ENCODE measurements at regions not wholly inside any gene's neighbourhood (a gene's known extent, or its start where the extent isn't known, plus 50 kb on each side); places are given as distances from the start of the nearest gene placed in this dataset.
A peak's percentile ranks its signal among the peaks of the same experiment; 100 is the strongest.
"Not testable (repeated sequence)": the region's sequence is repeated elsewhere in the genome, so short reads cannot be mapped to it uniquely, and the experiment has no call there.

DNA sequence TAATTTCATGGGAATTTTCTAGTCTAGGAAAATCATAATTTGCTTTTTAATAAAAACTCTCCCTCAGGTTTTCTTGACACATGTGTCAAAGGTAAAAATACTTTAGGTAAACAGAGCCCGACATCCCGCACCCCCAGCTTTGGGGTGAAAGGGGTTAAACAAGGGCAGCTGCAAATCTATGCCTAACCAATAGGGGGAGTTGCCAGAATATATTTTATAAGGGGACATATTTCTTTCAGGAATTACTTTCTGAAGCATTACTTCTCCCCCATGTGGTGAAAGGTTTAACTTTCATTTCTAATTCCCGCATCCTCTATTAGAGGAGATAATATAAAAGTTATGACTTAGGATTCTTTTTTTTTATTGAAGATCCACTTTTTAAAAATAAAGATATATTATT lies 53.9 kb upstream of the HEPH start:
- Histone ChIP-seq H3K4me3 (replicated peaks in 1 of 3; ENCODE audit: low read depth in 2 of 3, low read length in 3 of 3) (no peak overlapping the region), H3K27ac (ENCODE audit: low read depth in 1 of 2, low read length in 2 of 2) (no peak overlapping the region), H2AFZ (ENCODE audit: insufficient read depth, low read depth, low read length, poor library complexity, severe bottlenecking) (no peak overlapping the region), H3K4me1 (ENCODE audit: control insufficient read depth in 1 of 2, insufficient read depth in 2 of 2, low read length in 2 of 2) (no peaks in the 10 kb centered on the region), H4K20me1 (ENCODE audit: insufficient read depth, low read length) (no peaks in the 10 kb centered on the region), H3K36me3 (replicated peaks in 1 of 2; ENCODE audit: control insufficient read depth in 1 of 2, insufficient read depth in 2 of 2, low read length in 2 of 2) (no peaks in the 10 kb centered on the region), H3K27me3 (ENCODE audit: control insufficient read depth in 2 of 2, insufficient read depth in 2 of 2, low read length in 2 of 2) (peaks cover 0 to 39% of the 10 kb centered on the region in 2 donors), H3K9ac (ENCODE audit: insufficient read depth, low read length, poor library complexity, severe bottlenecking) (no peak overlapping the region), H3K79me2 (ENCODE audit: insufficient read depth, low read length) (no peaks in the 10 kb centered on the region), H3K4me2 (replicated peaks; ENCODE audit: extremely low read depth, low read length, poor library complexity, severe bottlenecking) (no peak overlapping the region), H3K9me3 (replicated peaks in 1 of 2; ENCODE audit: control insufficient read depth in 1 of 2, insufficient read depth in 1 of 2, low read length in 2 of 2) (no peaks in the 10 kb centered on the region)
- TF ChIP-seq, protein P1, sequence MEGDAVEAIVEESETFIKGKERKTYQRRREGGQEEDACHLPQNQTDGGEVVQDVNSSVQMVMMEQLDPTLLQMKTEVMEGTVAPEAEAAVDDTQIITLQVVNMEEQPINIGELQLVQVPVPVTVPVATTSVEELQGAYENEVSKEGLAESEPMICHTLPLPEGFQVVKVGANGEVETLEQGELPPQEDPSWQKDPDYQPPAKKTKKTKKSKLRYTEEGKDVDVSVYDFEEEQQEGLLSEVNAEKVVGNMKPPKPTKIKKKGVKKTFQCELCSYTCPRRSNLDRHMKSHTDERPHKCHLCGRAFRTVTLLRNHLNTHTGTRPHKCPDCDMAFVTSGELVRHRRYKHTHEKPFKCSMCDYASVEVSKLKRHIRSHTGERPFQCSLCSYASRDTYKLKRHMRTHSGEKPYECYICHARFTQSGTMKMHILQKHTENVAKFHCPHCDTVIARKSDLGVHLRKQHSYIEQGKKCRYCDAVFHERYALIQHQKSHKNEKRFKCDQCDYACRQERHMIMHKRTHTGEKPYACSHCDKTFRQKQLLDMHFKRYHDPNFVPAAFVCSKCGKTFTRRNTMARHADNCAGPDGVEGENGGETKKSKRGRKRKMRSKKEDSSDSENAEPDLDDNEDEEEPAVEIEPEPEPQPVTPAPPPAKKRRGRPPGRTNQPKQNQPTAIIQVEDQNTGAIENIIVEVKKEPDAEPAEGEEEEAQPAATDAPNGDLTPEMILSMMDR (IDR thresholded peaks at IDR 0.05): peak; percentile 80
- no peak overlapping the region for H3K27ac Mint-ChIP-seq
- WGBS (ENCODE audit: insufficient coverage): no CpG with 5 or more reads among the region's 3 CpGs
- H3K36me3 Mint-ChIP-seq: no peaks in the 10 kb centered on the region
- peaks cover 1% of the 10 kb centered on the region for H3K4me1 Mint-ChIP-seq
- H3K4me3 Mint-ChIP-seq: no peak overlapping the region
- peaks cover 0 to 44% (median 0%) of the 10 kb centered on the region in 3 donors for H3K27me3 Mint-ChIP-seq (ENCODE audit: low read depth in 3 of 3)
- peak; percentile 18 to 58 (median 36) for DNase-seq
- intact Hi-C loops (cut with micrococcal nuclease): no loop called here
- H3K9me3 Mint-ChIP-seq: peaks cover 0 to 5% (median 0%) of the 10 kb centered on the region in 7 donors

DNA sequence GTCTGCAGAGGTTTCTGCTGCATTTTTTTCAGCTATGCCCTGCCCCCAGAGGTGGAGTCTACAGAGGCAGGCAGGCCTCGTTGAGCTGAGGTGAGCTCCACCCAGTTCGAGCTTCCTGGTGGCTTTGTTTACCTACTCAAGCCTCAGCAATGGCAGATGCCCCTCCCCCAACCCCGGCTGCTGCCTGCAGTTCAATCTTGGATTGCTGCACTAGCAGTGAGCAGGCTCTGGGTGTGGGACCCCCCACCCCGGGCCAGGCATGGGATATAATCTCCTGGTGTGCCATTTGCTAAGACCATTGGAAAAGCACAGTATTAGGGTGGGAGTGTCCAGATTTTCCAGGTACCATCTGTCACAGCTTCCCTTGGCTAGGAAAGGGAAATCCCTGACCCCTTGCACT lies 56.2 kb upstream of the HEPH start:
- WGBS (ENCODE audit: insufficient coverage): 80% methylated on average over 1 of the region's 4 CpGs
- H3K4me3 Mint-ChIP-seq; intact Hi-C loops (cut with micrococcal nuclease); H3K4me1 ChIP-seq (ENCODE audit: control insufficient read depth in 1 of 2, insufficient read depth in 2 of 2, low read length in 2 of 2); DNase-seq; H3K9me3 ChIP-seq (replicated peaks in 1 of 2; ENCODE audit: control insufficient read depth in 1 of 2, insufficient read depth in 1 of 2, low read length in 2 of 2); H3K4me1 Mint-ChIP-seq; H3K27ac ChIP-seq (ENCODE audit: low read depth in 1 of 2, low read length in 2 of 2); H3K9me3 Mint-ChIP-seq; H4K20me1 ChIP-seq (ENCODE audit: insufficient read depth, low read length); H3K36me3 ChIP-seq (replicated peaks in 1 of 2; ENCODE audit: control insufficient read depth in 1 of 2, insufficient read depth in 2 of 2, low read length in 2 of 2); H3K4me3 ChIP-seq (replicated peaks in 1 of 3; ENCODE audit: low read depth in 2 of 3, low read length in 3 of 3); H3K79me2 ChIP-seq (ENCODE audit: insufficient read depth, low read length); H3K4me2 ChIP-seq (replicated peaks; ENCODE audit: extremely low read depth, low read length, poor library complexity, severe bottlenecking); H2AFZ ChIP-seq (ENCODE audit: insufficient read depth, low read depth, low read length, poor library complexity, severe bottlenecking); H3K9ac ChIP-seq (ENCODE audit: insufficient read depth, low read length, poor library complexity, severe bottlenecking); H3K36me3 Mint-ChIP-seq; H3K27ac Mint-ChIP-seq: not testable (repeated sequence)
- peaks cover 0 to 52% (median 0%) of the 10 kb centered on the region in 3 donors for H3K27me3 Mint-ChIP-seq (ENCODE audit: low read depth in 3 of 3)
- peaks cover 0 to 33% of the 10 kb centered on the region in 2 donors for H3K27me3 ChIP-seq (ENCODE audit: control insufficient read depth in 2 of 2, insufficient read depth in 2 of 2, low read length in 2 of 2)

DNA sequence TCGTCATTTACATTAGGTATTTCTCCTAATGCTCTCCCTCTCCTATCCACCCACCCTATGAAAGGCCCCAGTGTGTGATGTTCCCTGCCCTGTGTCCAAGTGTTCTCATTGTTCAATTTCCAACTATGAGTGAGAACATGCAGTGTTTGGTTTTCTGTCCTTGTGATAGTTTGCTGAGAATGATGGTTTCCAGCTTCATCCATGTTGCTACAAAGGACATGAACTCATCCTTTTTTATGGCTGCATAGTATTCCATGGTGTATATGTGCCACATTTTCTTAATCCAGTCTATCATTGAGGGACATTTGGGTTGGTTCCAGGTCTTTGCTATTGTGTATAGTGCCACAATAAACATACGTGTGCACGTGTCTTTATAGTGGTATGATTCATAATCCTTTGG lies 61.6 kb upstream of the HEPH start:
- H3K27me3 ChIP-seq (ENCODE audit: control insufficient read depth in 2 of 2, insufficient read depth in 2 of 2, low read length in 2 of 2): peaks cover 0 to 29% of the 10 kb centered on the region in 2 donors
- H4K20me1 ChIP-seq (ENCODE audit: insufficient read depth, low read length); H2AFZ ChIP-seq (ENCODE audit: insufficient read depth, low read depth, low read length, poor library complexity, severe bottlenecking); H3K36me3 ChIP-seq (replicated peaks in 1 of 2; ENCODE audit: control insufficient read depth in 1 of 2, insufficient read depth in 2 of 2, low read length in 2 of 2); H3K4me3 Mint-ChIP-seq; H3K4me1 Mint-ChIP-seq; H3K27ac ChIP-seq (ENCODE audit: low read depth in 1 of 2, low read length in 2 of 2); H3K4me3 ChIP-seq (replicated peaks in 1 of 3; ENCODE audit: low read depth in 2 of 3, low read length in 3 of 3); H3K4me2 ChIP-seq (replicated peaks; ENCODE audit: extremely low read depth, low read length, poor library complexity, severe bottlenecking); H3K9me3 Mint-ChIP-seq; H3K79me2 ChIP-seq (ENCODE audit: insufficient read depth, low read length); H3K4me1 ChIP-seq (ENCODE audit: control insufficient read depth in 1 of 2, insufficient read depth in 2 of 2, low read length in 2 of 2); DNase-seq; H3K9ac ChIP-seq (ENCODE audit: insufficient read depth, low read length, poor library complexity, severe bottlenecking); H3K27ac Mint-ChIP-seq; H3K36me3 Mint-ChIP-seq; H3K9me3 ChIP-seq (replicated peaks in 1 of 2; ENCODE audit: control insufficient read depth in 1 of 2, insufficient read depth in 1 of 2, low read length in 2 of 2); intact Hi-C loops (cut with micrococcal nuclease): not testable (repeated sequence)
- H3K27me3 Mint-ChIP-seq (ENCODE audit: low read depth in 3 of 3): peaks cover 0 to 29% (median 0%) of the 10 kb centered on the region in 3 donors
- 100% methylated on average over 1 of the region's 3 CpGs for WGBS (ENCODE audit: insufficient coverage)

All from CD14-positive monocyte (primary cell).